RWPE1 (cell line): ENCODE measurements at regions not wholly inside any gene's neighbourhood (a gene's known extent, or its start where the extent isn't known, plus 50 kb on each side); places are given as distances from the start of the nearest gene placed in this dataset.
"Not testable (repeated sequence)": the region's sequence is repeated elsewhere in the genome, so short reads cannot be mapped to it uniquely, and the experiment has no call there.

ENCODE experiments used
- CTCF ChIA-PET: fragments of 350-600 bp; sonication (Branson Sonifier 250); formaldehyde crosslinking; extraction: SDS; loops from one replicate; lab custom pipeline; 2021; lab: Yijun Ruan, JAX
- POLR2A ChIA-PET: fragments of 400-600 bp; formaldehyde crosslinking; extraction: SDS; loops from one replicate; lab custom pipeline; 2020; ENCODE audit warnings: antibody characterized with exemption; ENCODE audit not compliant: low non-redundant PET; lab: Yijun Ruan, JAX
- DNase-seq: peaks from one replicate; pipeline ENCODE4 v3.0.0; 2012; ENCODE audit warnings: low spot score
- H3K27ac ChIP-seq: fragments of 450-650 bp; 2 replicates; pipeline ENCODE4 v1.5.1; 2017
- TF ChIP-seq, protein P1 (sequence below): fragments of 450-650 bp; conservative IDR thresholded peaks from 2 replicates; pipeline ENCODE4 v1.5.1; 2017; ENCODE audit warnings: low read depth, mild to moderate bottlenecking

- ChIA-PET CTCF (no interaction called here), POLR2A (no interaction called here)
- TF ChIP-seq, protein P1, sequence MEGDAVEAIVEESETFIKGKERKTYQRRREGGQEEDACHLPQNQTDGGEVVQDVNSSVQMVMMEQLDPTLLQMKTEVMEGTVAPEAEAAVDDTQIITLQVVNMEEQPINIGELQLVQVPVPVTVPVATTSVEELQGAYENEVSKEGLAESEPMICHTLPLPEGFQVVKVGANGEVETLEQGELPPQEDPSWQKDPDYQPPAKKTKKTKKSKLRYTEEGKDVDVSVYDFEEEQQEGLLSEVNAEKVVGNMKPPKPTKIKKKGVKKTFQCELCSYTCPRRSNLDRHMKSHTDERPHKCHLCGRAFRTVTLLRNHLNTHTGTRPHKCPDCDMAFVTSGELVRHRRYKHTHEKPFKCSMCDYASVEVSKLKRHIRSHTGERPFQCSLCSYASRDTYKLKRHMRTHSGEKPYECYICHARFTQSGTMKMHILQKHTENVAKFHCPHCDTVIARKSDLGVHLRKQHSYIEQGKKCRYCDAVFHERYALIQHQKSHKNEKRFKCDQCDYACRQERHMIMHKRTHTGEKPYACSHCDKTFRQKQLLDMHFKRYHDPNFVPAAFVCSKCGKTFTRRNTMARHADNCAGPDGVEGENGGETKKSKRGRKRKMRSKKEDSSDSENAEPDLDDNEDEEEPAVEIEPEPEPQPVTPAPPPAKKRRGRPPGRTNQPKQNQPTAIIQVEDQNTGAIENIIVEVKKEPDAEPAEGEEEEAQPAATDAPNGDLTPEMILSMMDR: no peak
- DNase-seq: no peak
- H3K27ac ChIP-seq: no peak overlapping the region
These were observed 62.5 kb downstream of the SPIN3 start for GRCh38 chrX:56932653-56933339.

- no peak for DNase-seq
- POLR2A ChIA-PET: no interaction called here
- CTCF ChIA-PET: no interaction called here
- TF ChIP-seq, protein P1: no peak
- H3K27ac ChIP-seq: no peak overlapping the region
These were observed 63.2 kb downstream of the SPIN3 start for GRCh38 chrX:56932106-56932505.

DNA sequence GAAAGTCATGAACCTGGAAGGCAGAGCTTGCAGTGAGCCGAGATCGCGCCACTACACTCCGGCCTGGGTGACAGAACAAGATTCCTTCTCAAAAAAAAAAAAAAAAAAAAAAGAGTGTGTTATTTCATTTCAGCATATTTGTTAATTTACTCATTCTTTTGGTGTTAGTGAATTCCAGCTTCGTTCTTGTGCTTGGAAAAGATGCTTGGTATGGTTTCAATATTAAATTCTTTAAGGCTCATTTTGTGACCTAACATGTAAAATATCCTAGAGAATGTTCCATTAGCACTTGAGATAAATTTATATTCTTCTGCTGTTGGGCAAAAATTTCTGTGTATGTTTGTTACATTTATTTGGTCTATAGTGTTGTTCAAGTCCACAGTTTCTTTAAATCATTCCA, 66.8 kb downstream of the SPIN3 start:
- no peak for DNase-seq
- ChIA-PET CTCF (interaction anchor here (0.8 kb wide), 1 partner anchor 507 kb away, joined by 4 read pairs; no protein-coding TSS in a partner anchor), POLR2A (no interaction called here)
- no peak overlapping the region for H3K27ac ChIP-seq
- TF ChIP-seq, protein P1: no peak

DNA sequence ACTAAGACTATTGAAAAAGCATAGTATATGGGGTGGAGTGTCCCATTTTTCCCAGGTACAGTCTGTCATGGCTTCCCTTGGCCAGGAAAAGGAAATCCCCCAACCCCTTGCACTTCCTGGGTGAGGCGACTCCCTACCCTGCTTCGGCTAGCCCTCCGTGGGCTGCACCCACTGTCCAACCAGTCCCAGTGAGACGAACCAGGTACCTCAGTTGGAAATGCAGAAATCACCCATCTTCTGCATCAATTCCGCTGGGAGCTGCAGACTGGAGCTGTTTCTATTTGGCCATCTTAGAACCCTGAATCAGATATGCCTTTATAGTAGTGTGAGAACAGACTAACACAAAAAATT, 74.4 kb downstream of the SPIN3 start:
- POLR2A ChIA-PET, CTCF ChIA-PET, DNase-seq, H3K27ac ChIP-seq: not testable (repeated sequence)

DNA sequence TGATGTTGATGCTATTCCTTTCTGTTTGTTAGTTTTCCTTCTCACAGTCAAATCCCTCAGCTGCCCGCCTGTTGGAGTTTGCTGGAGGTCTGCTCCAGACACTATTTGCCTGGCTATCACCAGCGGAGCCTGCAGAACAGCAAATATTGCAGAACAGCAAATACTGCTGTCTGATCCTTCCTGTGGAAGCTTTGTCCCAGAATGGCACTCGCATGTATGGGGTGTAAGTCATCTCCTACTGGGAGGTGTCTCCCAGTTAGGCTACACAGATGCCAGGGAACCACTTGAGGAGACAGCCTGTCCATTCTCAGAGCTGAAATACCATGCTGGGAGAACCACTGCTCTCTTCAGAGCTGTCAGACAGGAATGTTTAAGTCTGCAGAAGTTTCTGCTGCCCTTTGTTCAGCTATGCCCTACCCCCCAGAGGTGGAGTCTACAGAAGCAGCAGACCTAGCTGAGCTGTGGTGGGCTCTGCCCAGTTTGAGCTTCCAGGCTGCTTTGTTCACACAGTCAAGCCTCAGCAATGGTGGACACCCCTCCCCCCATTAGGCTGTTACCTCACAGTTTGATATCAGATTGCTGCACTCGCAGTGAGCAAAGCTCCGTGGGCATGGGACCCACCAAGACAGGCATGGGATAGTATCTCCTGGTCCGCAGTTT, 74.9 kb downstream of the SPIN3 start:
- TF ChIP-seq, protein P1: no peak
- POLR2A ChIA-PET: no interaction called here
- H3K27ac ChIP-seq: no peak overlapping the region
- CTCF ChIA-PET: interaction anchor here (0.6 to 0.8 kb wide), 2 partner anchors 97 to 108 kb away, joined by 3 read pairs; no protein-coding TSS in a partner anchor
- no peak for DNase-seq

DNA sequence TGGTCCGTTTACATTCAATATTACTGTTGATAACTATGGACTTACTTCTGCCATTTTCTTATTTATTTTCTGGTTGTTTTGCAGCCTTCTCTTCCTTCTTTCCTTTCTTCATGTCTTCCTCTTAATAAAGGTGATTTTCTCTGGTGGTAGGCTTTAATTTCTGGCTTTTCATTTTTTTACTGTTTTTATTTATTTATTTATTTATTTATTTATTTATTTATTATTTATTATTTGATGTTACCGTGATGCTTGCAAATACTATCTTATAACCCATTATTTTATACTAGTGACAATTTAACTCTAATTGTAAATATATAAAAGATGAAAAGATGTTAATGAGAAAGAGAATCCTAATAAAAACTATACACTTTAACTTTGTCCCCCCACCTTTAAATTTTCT, 112.8 kb downstream of the SPIN3 start:
- no peak for DNase-seq
- no peak overlapping the region for H3K27ac ChIP-seq
- ChIA-PET CTCF (no interaction called here), POLR2A (no interaction called here)
- TF ChIP-seq, protein P1: no peak
